Activated T-cell treated with anti-CD3 and anti-CD28 coated beads for 48 hours (primary cell): ENCODE measurements at regions not wholly inside any gene's neighbourhood (a gene's known extent, or its start where the extent isn't known, plus 50 kb on each side); places are given as distances from the start of the nearest gene placed in this dataset.

ENCODE experiments used
- DNase-seq: peaks from one replicate; pipeline ENCODE4 v3.0.0-alpha.2; 2020; ENCODE audit warnings: low read depth

DNA sequence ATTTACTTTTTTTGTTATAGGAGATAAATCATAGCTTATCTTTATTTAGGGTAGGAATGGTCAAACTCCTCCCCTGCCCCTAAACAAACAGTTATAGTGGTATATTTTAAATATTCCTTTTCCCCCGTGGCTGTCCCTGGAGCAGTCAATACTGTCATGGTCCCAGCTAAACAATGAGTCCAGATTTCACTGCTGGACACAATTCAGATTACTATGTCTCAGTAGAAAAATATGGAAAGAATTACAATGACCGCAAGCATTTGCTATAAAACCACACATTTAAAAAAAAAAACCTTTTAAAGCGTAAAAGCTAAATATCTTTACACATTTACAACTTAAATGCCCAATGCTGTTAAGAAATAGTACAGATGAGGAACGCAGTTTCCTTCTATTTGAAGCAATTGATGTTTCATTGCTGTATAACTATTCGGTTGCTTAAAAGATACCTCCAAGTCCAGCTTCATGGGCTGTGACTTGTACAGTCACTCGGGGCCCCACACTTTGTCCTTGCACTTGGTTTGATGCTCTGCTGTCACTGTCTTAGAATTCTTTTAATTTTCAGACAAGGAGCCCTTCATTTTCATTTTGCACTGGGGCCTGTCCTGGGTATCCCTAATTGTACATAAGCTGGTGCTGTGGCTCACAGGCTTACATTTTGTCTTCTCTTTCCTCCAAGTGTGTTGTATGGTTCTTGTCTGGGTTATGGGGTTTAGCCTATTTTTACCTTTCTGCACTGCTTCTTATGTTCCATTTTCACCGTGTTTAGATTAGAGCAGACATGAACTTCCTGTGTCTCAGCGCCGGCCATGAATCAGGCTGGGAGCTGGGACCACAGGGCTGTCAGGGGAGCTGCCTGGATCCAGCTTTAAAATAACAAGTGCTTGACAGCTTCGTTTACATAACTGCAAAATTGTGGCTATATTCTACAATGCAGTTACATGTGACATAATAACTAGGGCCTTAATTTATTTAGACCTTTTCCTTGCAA is 530.2 kb upstream of the FZD8 start:
- DNase-seq, result no peak

DNA sequence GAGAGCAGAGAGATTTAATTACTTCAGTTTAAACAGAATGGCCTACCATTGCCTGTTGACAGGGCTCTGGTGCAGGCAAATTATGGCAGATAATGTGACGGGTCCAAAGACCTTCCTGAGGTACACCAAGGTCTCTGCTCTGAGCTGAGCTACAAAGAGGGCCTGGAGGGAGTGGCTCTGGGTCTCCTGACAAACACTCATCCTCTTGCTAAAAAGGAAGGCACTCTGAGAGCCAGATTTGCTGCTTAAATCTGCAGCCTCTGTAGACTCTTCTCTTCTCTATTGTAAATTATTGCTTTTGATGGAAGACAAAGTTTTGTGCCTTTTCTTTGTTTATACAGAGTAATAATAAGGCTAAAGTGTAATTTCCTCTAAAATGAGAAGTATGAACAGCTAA is 529.5 kb upstream of the FZD8 start:
- no peak for DNase-seq

DNA sequence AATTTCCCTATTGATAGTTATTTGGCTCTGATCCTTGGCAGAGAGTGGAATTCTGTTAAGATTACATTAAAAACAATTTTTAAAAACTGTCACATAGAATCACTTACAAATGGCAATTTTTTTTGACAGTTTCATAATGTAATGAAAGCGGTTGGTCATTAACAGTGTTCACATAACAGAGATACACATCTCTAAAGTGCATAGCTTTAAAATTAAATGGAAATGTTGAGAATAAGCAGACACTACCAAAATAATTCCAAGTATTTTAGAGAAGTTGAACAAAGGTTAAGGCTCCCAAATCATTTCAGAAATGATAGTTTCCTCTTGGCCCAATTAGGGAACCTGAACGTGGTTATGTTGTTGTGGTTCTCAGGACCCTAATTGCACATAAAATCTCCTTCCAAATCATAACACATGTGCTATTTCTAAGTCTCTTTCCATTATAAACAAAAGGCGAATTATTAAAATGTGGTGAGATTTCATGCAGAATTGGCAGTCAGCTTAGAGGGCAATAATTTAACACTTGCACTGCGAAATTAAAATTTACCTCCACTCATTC is 528.9 kb upstream of the FZD8 start:
- no peak for DNase-seq

GRCh38 chr10:36170142-36170719 is 528.1 kb upstream of the FZD8 start:
- no peak for DNase-seq

- DNase-seq, result no peak
Observed at GRCh38 chr10:36168777-36169176, 526.7 kb upstream of the FZD8 start.

DNA sequence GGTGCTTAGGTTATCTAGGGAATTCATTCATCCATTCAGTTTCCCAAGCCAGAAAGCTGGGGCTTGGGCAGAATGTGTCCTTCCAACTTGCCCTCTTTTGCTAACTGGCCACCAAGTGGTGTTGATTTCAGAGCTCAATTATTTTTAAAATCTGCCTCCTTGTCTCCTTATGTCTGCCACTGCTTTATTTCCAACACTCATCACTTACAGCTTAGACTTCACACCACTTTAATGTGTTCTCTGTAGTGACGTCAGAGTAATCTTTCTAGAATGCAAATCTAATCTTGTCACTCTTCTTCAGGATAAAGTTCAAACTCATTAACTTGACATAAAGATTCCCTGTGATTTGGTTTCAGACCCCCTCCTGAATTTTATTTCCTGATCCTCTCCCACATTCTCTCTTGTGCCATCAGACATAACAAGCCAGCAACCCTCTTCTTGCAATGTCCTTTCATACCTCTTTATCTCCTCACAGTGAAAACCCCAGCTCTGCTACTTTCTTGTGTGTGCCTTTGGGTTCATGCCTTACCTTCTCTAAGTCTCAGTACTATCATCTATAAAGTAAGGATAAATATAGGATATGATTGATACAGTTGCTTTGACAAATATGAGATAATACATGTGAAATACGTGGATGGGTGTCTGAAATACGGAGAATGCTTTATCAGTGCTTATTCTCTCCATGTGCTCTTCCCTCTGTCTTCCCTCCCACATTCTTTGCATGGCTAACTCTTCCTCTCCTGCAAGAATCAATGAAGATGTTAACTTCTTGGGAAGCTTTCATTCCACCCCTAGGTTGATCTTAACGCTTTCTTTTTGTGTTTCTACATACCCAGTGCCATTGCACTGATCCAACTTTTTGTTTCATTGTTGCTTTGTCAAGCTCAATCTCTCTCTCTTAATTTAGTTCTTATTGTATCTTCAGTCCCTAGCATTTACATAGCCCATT is 522.7 kb upstream of the FZD8 start:
- DNase-seq, result no peak

GRCh38 chr10:36163827-36164226 is 521.7 kb upstream of the FZD8 start:
- DNase-seq, result no peak

DNA sequence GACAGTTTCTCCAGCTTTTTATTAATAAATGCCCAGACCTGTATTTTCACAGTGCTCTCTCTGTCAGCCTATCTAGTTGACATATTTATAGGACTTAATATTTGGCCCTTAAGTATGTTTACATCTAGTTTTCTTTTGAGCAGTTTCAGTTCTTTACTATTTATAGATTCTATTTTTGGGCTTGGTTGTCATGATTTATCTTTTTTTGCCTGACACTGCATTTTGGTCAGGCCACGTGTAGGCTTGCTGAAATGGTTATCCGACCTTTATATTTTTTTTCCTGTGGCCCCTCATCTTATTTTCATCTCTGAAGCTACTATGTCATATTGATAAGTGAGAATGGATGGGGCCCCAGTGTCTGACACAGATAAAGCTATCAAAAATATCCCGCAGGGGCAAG is 515.4 kb upstream of the FZD8 start:
- no peak for DNase-seq

GRCh38 chr10:36148207-36148606 is 506.1 kb upstream of the FZD8 start:
- DNase-seq, result no peak

GRCh38 chr10:36147529-36147928 is 505.4 kb upstream of the FZD8 start:
- no peak for DNase-seq

DNA sequence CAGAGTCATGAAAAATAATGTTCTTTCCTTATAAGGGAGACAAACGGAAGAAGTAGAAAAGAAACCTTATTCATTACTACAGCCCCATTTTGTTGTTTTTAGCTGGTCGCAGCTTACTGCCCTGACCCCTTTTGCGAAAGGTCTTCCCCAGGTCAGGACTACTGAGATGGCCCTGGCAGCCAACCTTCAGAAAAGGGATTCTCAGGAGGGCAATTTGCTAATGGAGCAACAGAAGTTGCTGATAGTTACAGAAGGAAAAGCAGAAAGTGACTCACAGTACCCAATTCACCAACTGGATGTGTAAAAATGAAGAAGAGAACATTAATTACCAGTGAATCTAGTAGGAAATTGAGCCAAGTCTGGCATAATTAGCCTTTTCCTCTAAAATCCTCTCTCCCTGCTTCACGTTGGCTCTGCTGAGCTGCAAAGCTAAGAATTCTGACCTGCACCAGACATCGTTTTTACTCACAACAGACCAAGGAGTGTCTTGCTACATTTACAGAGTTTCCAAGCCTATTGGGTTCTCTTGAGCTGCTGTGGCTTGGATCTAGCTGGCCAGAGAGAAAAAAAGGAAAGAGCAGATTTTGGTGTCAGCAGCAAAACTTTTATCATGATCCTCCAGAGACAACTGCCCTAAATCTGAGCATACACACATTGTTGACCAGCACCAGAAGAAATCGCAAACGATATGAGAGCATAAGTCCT is 499.9 kb upstream of the FZD8 start:
- no peak for DNase-seq

DNA sequence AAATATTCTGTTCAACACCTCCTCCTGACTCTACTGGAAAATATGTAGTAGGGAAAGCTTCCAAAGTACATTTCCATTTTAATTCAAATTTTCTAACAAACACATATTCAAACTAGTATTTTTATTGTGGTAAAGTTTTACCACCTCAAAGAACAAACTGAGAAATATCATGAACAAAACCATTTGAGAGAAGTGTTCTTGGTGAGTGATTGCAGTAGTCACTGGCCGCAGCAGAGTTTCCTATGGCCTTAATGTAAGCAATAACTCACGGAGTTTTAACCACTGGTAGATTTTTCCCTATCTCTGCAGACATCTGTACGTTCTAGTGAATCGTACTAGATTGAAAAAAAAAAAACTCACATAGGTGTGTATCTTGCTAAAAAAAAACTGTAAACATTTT is 487.0 kb upstream of the FZD8 start:
- DNase-seq, result no peak

DNA sequence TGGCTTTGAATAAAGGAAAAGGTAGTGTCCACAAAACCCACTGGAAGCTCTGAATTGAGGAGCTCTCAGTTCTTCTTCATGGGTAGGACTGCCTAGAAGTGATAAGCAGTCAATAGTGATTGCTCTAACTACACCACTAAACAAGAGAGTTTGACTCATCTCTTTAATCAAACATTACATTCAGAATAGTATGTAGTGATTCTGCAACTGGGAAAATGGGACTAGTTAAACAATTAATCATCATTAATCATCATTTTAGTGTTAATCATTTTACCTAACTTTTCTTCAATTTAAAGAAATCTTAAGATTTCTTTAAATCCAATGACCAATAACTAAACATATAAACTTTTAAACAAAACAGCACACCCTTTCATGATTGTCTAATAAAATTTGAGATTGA is 484.0 kb upstream of the FZD8 start:
- no peak for DNase-seq

GRCh38 chr10:36119455-36119854 is 477.4 kb upstream of the FZD8 start:
- no peak for DNase-seq

- DNase-seq, result no peak
Observed at GRCh38 chr10:36118314-36118713, 476.2 kb upstream of the FZD8 start.

DNA sequence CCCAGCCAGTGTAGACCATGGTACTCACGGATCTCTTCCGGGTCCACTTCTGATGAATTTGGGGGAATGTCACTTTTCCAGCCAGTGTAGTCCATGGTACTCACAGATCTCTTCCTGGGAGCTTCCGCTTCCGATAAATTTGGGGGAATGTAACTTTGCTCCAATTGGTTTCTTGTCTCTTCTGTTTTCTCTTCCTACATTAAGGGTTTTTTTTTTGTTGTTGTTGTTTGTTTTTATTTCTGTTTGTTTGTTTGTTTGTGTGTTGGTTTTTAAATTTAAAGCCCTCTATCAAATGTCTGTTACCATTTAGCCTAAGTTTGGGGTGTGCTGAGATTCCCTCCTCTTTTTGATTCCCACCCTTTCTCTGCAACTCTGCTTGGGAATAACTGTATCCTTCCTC is 475.8 kb upstream of the FZD8 start:
- no peak for DNase-seq

DNA sequence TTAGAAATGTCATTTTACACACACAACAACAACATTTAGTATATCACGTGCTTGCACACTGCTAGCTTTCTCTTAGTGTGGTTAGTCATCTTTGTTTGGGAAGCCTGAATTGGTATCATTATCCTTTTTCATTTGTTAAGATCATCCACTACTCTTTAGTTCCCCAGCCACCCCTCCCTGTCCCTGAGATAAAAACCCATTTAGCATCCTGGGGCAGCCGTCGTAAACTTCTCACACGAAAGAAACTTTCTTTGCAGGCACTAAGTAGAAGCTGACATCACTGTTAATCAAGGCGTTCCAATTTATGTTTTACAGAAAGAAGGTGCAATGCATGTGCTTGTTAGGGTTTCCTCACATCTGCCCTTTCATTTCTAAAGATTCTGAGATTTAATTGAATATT is 475.1 kb upstream of the FZD8 start:
- no peak for DNase-seq

GRCh38 chr10:36116731-36117130 is 474.6 kb upstream of the FZD8 start:
- no peak for DNase-seq

- DNase-seq, result no peak
Observed at GRCh38 chr10:36116040-36116439, 473.9 kb upstream of the FZD8 start.

DNA sequence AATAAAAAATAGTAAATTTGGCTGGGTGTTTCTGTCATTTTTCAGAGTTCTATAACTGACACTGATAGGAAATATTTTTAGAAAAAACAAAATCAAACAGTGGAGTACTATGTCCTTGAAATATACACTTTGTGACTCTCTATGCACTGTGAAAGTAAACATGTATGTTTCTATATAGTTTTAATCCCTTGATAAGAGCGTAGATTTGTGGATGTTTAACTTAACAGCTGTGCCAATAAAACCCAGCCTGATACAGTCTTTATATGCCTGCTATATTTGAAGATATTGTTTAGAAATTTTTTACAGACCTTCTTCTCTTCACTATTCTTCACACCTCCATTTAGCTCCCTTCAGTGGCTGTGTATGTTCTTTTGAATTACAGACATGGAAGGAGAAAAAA is 473.3 kb upstream of the FZD8 start:
- no peak for DNase-seq

GRCh38 chr10:36114913-36115312 is 472.8 kb upstream of the FZD8 start:
- no peak for DNase-seq

GRCh38 chr10:36114141-36114540 is 472.0 kb upstream of the FZD8 start:
- no peak for DNase-seq
